H1 (cell line): ENCODE measurements at regions not wholly inside any gene's neighbourhood (a gene's known extent, or its start where the extent isn't known, plus 50 kb on each side); places are given as distances from the start of the nearest gene placed in this dataset.

ENCODE experiments used
- CTCF ChIA-PET: fragments of 300-600 bp; sonication (Branson Sonifier 250); formaldehyde crosslinking; loops from one replicate; lab custom pipeline; 2021; ENCODE audit not compliant: partially characterized antibody; lab: Charles Lee
- POLR2A ChIA-PET: fragments of 300-600 bp; sonication (Branson Sonifier 250); formaldehyde crosslinking; loops from one replicate; lab custom pipeline; 2021; ENCODE audit warnings: inconsistent platforms; ENCODE audit not compliant: partially characterized antibody; lab: Charles Lee
- DNase-seq, 2 experiments: peaks; one replicate each; pipeline versions ENCODE4 v3.0.0 to v3.0.0-alpha.2; 2010 to 2022; ENCODE audit warnings: low spot score in 2 of 2, low read depth in 1 of 2, mixed read lengths in 1 of 2
- FAIRE-seq: peaks from 2 replicates; lab custom pipeline; 2011; peaks lifted over from hg19 to GRCh38; lab: Jason Lieb, UNC
- H2AFZ ChIP-seq: 2 replicates; pipeline ENCODE4 v1.8.1; 2012; ENCODE audit warnings: low read length, inconsistent platforms
- H2AK5ac ChIP-seq: 2 replicates; pipeline ENCODE4 v1.6.1; 2013; ENCODE audit warnings: low read depth, low read length
- H2BK120ac ChIP-seq: replicated peaks from 2 replicates; pipeline ENCODE3; 2013; ENCODE audit warnings: low read depth, low read length, inconsistent platforms
- H2BK12ac ChIP-seq: 2 replicates; pipeline ENCODE4 v1.6.1; 2013; ENCODE audit warnings: low read depth, low read length
- H2BK15ac ChIP-seq: 2 replicates; pipeline ENCODE4 v1.6.1; 2013; ENCODE audit warnings: low read length
- H2BK20ac ChIP-seq: 2 replicates; pipeline ENCODE4 v1.6.1; 2013; ENCODE audit warnings: low read length
- H2BK5ac ChIP-seq: 2 replicates; pipeline ENCODE4 v1.6.1; 2013; ENCODE audit warnings: low read depth, low read length
- H3K14ac ChIP-seq: 2 replicates; pipeline ENCODE4 v1.6.1; 2013; ENCODE audit warnings: inconsistent platforms; ENCODE audit not compliant: insufficient read length
- H3K18ac ChIP-seq: 2 replicates; pipeline ENCODE4 v1.6.1; 2013; ENCODE audit warnings: low read length; ENCODE audit errors: extremely low read depth
- H3K23ac ChIP-seq: 2 replicates; pipeline ENCODE4 v1.6.1; 2013; ENCODE audit warnings: inconsistent platforms; ENCODE audit not compliant: insufficient read length
- H3K23me2 ChIP-seq: 2 replicates; pipeline ENCODE4 v1.6.1; 2013; ENCODE audit warnings: low read depth, low read length
- H3K27ac ChIP-seq: 2 replicates; pipeline ENCODE4 v1.6.1; 2011; ENCODE audit warnings: low read depth, low read length, inconsistent platforms
- H3K27me3 ChIP-seq, 4 experiments: replicated peaks in 1 of 4; 1 replicate in 1 of 4; 2 replicates in 3 of 4; pipeline versions ENCODE4 v1.6.1 to v1.8.1; 2011 to 2013; ENCODE audit warnings: low read length in 3 of 4, mild to moderate bottlenecking in 3 of 4, inconsistent platforms in 2 of 4, mixed read lengths in 2 of 4, moderate library complexity in 1 of 4; ENCODE audit not compliant: control insufficient read depth in 3 of 4, insufficient read depth in 3 of 4; ENCODE audit errors: extremely low read depth in 1 of 4
- H3K36me3 ChIP-seq, 4 experiments: 2 replicates each; pipeline versions ENCODE4 v1.6.1 to v1.8.1; 2011 to 2013; ENCODE audit warnings: mild to moderate bottlenecking in 4 of 4, low read length in 3 of 4, moderate library complexity in 2 of 4, control low read depth in 1 of 4, inconsistent platforms in 1 of 4; ENCODE audit not compliant: insufficient read depth in 4 of 4, control insufficient read depth in 2 of 4
- H3K4ac ChIP-seq: replicated peaks from 2 replicates; pipeline ENCODE3; 2013; ENCODE audit warnings: low read length, low read depth, mixed read lengths, inconsistent platforms; ENCODE audit not compliant: insufficient read length
- H3K4me1 ChIP-seq, 4 experiments: replicated peaks in 1 of 4; 1 replicate in 1 of 4; 2 replicates in 3 of 4; pipeline versions ENCODE4 v1.6.1 to v1.8.1; 2011 to 2013; ENCODE audit warnings: low read length in 3 of 4, inconsistent platforms in 2 of 4, mixed read lengths in 1 of 4; ENCODE audit not compliant: insufficient read depth in 4 of 4, control insufficient read depth in 3 of 4
- H3K4me2 ChIP-seq, 2 experiments: 2 replicates each; pipeline versions ENCODE4 v1.6.1 to v1.8.1; 2011 to 2013; ENCODE audit warnings: low read depth in 2 of 2, low read length in 2 of 2, control low read depth in 1 of 2, inconsistent platforms in 1 of 2, mild to moderate bottlenecking in 1 of 2; ENCODE audit not compliant: insufficient read depth in 1 of 2
- H3K4me3 ChIP-seq, 4 experiments: fragments of 200-600, 300-600 bp in 1 of 4; sonication (generic), shearing (Covaris generic), sonication (Bioruptor Twin) in 1 of 4; 2 replicates each; pipeline versions ENCODE4 v1.5.1 to v1.8.1; 2011 to 2016; ENCODE audit warnings: low read length in 4 of 4, low read depth in 3 of 4, control low read depth in 2 of 4, inconsistent platforms in 2 of 4, mild to moderate bottlenecking in 2 of 4, mixed read lengths in 1 of 4, moderate library complexity in 1 of 4; ENCODE audit not compliant: insufficient read depth in 2 of 4; ENCODE audit errors: extremely low read depth in 1 of 4
- H3K56ac ChIP-seq: replicated peaks from 2 replicates; pipeline ENCODE3; 2013; ENCODE audit warnings: low read depth, mild to moderate bottlenecking, mixed read lengths, low read length, inconsistent platforms; ENCODE audit not compliant: insufficient read length
- H3K79me1 ChIP-seq: 2 replicates; pipeline ENCODE4 v1.6.1; 2013; ENCODE audit warnings: low read depth, low read length, control low read depth
- H3K79me2 ChIP-seq, 2 experiments: 2 replicates each; pipeline versions ENCODE4 v1.6.1 to v1.8.1; 2012 to 2013; ENCODE audit warnings: low read length in 2 of 2, mild to moderate bottlenecking in 2 of 2, inconsistent platforms in 1 of 2; ENCODE audit not compliant: insufficient read depth in 2 of 2, control insufficient read depth in 1 of 2
- H3K9ac ChIP-seq, 4 experiments: replicated peaks in 1 of 4; 1 replicate in 1 of 4; 2 replicates in 3 of 4; pipeline versions ENCODE4 v1.6.1 to v1.8.1; 2011 to 2013; ENCODE audit warnings: low read depth in 3 of 4, low read length in 3 of 4, control low read depth in 2 of 4, mild to moderate bottlenecking in 2 of 4, moderate library complexity in 2 of 4, inconsistent platforms in 1 of 4; ENCODE audit errors: extremely low read depth in 1 of 4
- H3K9me3 ChIP-seq, 2 experiments: 2 replicates each; pipeline versions ENCODE4 v1.6.1 to v1.8.1; 2012 to 2013; ENCODE audit warnings: mild to moderate bottlenecking in 2 of 2, moderate library complexity in 2 of 2, control low read depth in 1 of 2, inconsistent platforms in 1 of 2, low read depth in 1 of 2, low read length in 1 of 2, mixed read lengths in 1 of 2; ENCODE audit not compliant: insufficient read depth in 2 of 2
- H4K20me1 ChIP-seq, 2 experiments: replicated peaks in 1 of 2; 2 replicates each; pipeline versions ENCODE3 to v1.8.1; 2011 to 2013; ENCODE audit warnings: inconsistent platforms in 2 of 2, low read length in 2 of 2, mild to moderate bottlenecking in 1 of 2; ENCODE audit not compliant: insufficient read depth in 2 of 2, control insufficient read depth in 1 of 2
- H4K5ac ChIP-seq: 2 replicates; pipeline ENCODE4 v1.6.1; 2013; ENCODE audit warnings: low read length, low read depth, mixed read lengths, inconsistent platforms; ENCODE audit not compliant: insufficient read length
- H4K8ac ChIP-seq: 2 replicates; pipeline ENCODE4 v1.8.0; 2013; ENCODE audit warnings: mild to moderate bottlenecking, moderate library complexity, low read length, inconsistent platforms; ENCODE audit not compliant: insufficient read depth; ENCODE audit errors: extremely low read depth
- H4K91ac ChIP-seq: replicated peaks from 2 replicates; pipeline ENCODE3; 2013; ENCODE audit warnings: low read length, mixed read lengths, inconsistent platforms; ENCODE audit not compliant: insufficient read length
- BRCA1 ChIP-seq: IDR thresholded peaks from 2 replicates; pipeline ENCODE4 v1.6.1; 2012; ENCODE audit warnings: low read depth, low read length, improper control_type of control experiment
- CBX5 ChIP-seq: fragments of 300-800, 300-1000 bp; sonication (generic); IDR thresholded peaks from 2 replicates; pipeline ENCODE4 v1.7.1; 2016; ENCODE audit warnings: antibody characterized with exemption, low read length, low read depth
- CBX8 ChIP-seq: fragments of 300-800, 300-1000 bp; sonication (generic); IDR thresholded peaks from 2 replicates; pipeline ENCODE4 v1.7.1; 2016; ENCODE audit warnings: low read depth, low read length, borderline replicate concordance
- CTCF ChIP-seq, 3 experiments: IDR thresholded peaks; 1 replicate in 2 of 3; 2 replicates in 1 of 3; pipeline versions ENCODE4 v1.5.1 to v1.6.1; 2011; ENCODE audit warnings: low read length in 3 of 3, mild to moderate bottlenecking in 3 of 3, inconsistent platforms in 2 of 3, low read depth in 1 of 3, moderate library complexity in 1 of 3; ENCODE audit not compliant: insufficient read depth in 1 of 3; ENCODE audit errors: control extremely low read depth in 1 of 3
- EGR1 ChIP-seq: IDR thresholded peaks from 2 replicates; pipeline ENCODE4 v1.6.1; 2011; ENCODE audit warnings: low read depth, low read length, borderline replicate concordance
- EZH2 ChIP-seq: fragments of 200-600 bp; sonication (generic); IDR thresholded peaks from 2 replicates; pipeline ENCODE4 v1.7.1; 2012; ENCODE audit warnings: low read depth, mild to moderate bottlenecking, moderate library complexity, low read length, inconsistent platforms; ENCODE audit not compliant: severe bottlenecking
- MAX ChIP-seq: IDR thresholded peaks from 2 replicates; pipeline ENCODE4 v1.6.1; 2012; ENCODE audit warnings: inconsistent platforms
- POU5F1 ChIP-seq: IDR thresholded peaks from 2 replicates; pipeline ENCODE4 v1.6.1; 2011; ENCODE audit warnings: low read depth, mild to moderate bottlenecking, low read length, moderate library complexity
- RNF2 ChIP-seq: fragments of 200-900, 300-1000 bp; sonication (generic); IDR thresholded peaks from 2 replicates; pipeline ENCODE4 v1.7.1; 2016; ENCODE audit warnings: borderline replicate concordance, low read depth, mild to moderate bottlenecking, antibody characterized with exemption, low read length; ENCODE audit not compliant: poor library complexity, severe bottlenecking; ENCODE audit errors: missing control alignments
- SUZ12 ChIP-seq: fragments of 200-600 bp; sonication (generic); IDR thresholded peaks from 2 replicates; pipeline ENCODE4 v1.6.1; 2012; ENCODE audit warnings: mild to moderate bottlenecking, inconsistent platforms, low read length, moderate library complexity, mixed read lengths
- TAF7 ChIP-seq: optimal IDR thresholded peaks from 2 replicates; pipeline ENCODE3; 2011; ENCODE audit warnings: low read depth, mild to moderate bottlenecking, inconsistent platforms, low read length, moderate library complexity, borderline replicate concordance
- TCF12 ChIP-seq: IDR thresholded peaks from 2 replicates; pipeline ENCODE4 v1.6.1; 2011; ENCODE audit warnings: low read depth, mild to moderate bottlenecking, low read length
- YY1 ChIP-seq: IDR thresholded peaks from 2 replicates; pipeline ENCODE4 v1.6.1; 2011; ENCODE audit warnings: low read depth, mild to moderate bottlenecking, low read length

- no peak for DNase-seq
- Histone ChIP-seq H2BK5ac (no peak overlapping the region), H3K14ac (no peak overlapping the region), H4K20me1 (no peaks in the 10 kb centered on the region), H3K18ac (no peak overlapping the region), H4K8ac (no peak overlapping the region), H3K23me2 (no peaks in the 10 kb centered on the region), H3K27ac (no peak overlapping the region), H2BK12ac (no peak overlapping the region), H3K9me3 (no peaks in the 10 kb centered on the region), H2BK20ac (no peak overlapping the region), H3K79me2 (no peaks in the 10 kb centered on the region), H2AK5ac (no peak overlapping the region), H2BK15ac (no peak overlapping the region), H2AFZ (no peak overlapping the region), H3K4me3 (no peak overlapping the region), H3K4me1 (no peaks in the 10 kb centered on the region), H2BK120ac (no peak overlapping the region), H4K5ac (no peak overlapping the region), H4K91ac (no peak overlapping the region), H3K56ac (no peak overlapping the region), H3K36me3 (no peaks in the 10 kb centered on the region), H3K9ac (no peak overlapping the region), H3K4ac (no peak overlapping the region), H3K27me3 (no peaks in the 10 kb centered on the region), H3K4me2 (no peak overlapping the region), H3K79me1 (no peaks in the 10 kb centered on the region), H3K23ac (no peak overlapping the region)
- CTCF ChIA-PET: no interaction called here
- POLR2A ChIA-PET: no interaction called here
- no peak for FAIRE-seq
- TF ChIP-seq EZH2 (no peak), TAF7 (no peak), RNF2 (no peak), CTCF (IDR thresholded peaks at IDR 0.05; ENCODE audit: control extremely low read depth in 1 of 3, insufficient read depth in 1 of 3, low read depth in 1 of 3, low read length in 3 of 3) (no peak), TCF12 (no peak), YY1 (no peak), MAX (no peak), CBX8 (no peak), EGR1 (no peak), BRCA1 (no peak), POU5F1 (no peak), CBX5 (no peak), SUZ12 (no peak)
These were observed 626.6 kb downstream of the CDH8 start for GRCh38 chr16:61409604-61410003.
